LNCaP clone FGC (cell line): ENCODE measurements at regions not wholly inside any gene's neighbourhood (a gene's known extent, or its start where the extent isn't known, plus 50 kb on each side); places are given as distances from the start of the nearest gene placed in this dataset.

ENCODE experiments used
- DNase-seq: peaks from one replicate; pipeline ENCODE4 v3.0.0-alpha.2; 2011; ENCODE audit warnings: low read depth
- H3K4me3 ChIP-seq: 2 replicates; pipeline ENCODE4 v1.5.1; 2011; ENCODE audit warnings: mild to moderate bottlenecking, low read depth, low read length, control low read depth
- TF ChIP-seq, protein P1 (sequence below): IDR thresholded peaks from 2 replicates; pipeline ENCODE4 v1.5.1; 2012; ENCODE audit warnings: mild to moderate bottlenecking; ENCODE audit not compliant: control insufficient read depth, insufficient read depth; ENCODE audit errors: extremely low read depth

DNA sequence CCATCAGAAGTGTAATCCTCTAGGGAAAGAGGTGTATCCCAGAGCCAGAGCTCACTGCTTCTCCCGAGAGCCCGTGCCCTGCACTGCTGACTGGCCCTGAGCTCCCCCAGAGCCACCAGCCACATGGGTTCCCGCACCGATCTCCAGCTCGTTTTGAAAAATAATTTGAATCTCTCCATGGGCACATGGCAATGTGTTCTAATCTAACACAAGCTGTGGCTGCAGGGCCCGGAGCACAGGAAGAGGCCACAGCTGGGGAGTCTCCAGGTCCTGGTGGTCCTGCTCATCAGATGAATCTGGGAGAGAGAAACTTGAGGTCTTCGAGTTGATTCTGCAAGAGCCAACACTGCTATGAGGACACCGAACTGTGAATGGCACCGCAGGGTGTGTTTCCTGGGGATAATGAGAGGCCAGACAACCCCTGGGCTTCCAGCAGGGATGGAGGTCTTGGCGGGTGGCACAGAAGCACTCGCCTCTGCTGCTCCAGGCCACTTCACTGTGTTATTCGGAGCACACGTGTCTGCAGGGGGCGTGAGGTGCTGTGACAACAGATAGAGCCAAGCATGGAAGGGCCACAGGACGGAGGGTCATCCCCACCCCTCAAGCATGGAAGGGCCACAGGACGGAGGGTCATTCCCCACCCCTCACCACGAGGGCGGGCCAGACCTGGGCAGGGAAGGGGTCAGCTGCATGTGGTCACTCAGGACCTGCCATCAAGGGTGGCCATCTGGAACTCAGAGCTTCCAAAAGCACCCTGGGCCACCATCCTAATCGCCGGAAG is 196.8 kb downstream of the NDUFA10 start:
- TF ChIP-seq, protein P1, sequence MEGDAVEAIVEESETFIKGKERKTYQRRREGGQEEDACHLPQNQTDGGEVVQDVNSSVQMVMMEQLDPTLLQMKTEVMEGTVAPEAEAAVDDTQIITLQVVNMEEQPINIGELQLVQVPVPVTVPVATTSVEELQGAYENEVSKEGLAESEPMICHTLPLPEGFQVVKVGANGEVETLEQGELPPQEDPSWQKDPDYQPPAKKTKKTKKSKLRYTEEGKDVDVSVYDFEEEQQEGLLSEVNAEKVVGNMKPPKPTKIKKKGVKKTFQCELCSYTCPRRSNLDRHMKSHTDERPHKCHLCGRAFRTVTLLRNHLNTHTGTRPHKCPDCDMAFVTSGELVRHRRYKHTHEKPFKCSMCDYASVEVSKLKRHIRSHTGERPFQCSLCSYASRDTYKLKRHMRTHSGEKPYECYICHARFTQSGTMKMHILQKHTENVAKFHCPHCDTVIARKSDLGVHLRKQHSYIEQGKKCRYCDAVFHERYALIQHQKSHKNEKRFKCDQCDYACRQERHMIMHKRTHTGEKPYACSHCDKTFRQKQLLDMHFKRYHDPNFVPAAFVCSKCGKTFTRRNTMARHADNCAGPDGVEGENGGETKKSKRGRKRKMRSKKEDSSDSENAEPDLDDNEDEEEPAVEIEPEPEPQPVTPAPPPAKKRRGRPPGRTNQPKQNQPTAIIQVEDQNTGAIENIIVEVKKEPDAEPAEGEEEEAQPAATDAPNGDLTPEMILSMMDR = no peak
- H3K4me3 ChIP-seq = no peak overlapping the region
- no peak for DNase-seq

DNA sequence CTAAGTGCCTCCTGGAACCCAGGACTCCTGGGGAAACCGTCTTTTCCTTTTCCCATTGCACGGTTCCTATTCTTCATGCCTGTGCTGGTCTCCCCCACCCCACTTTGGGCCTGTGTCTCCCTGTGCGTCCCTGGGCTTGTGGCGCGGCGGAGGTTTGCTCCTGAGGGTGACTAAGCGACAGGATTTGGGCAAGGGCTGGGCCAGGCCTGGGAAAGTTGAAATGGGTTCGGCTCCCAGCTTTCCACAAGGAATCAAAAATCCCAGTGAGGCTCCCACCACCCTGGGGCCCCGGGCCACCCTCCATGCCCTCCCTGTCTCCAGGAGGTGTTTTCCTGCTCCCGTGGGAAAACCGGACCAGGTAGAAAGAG is 197.6 kb downstream of the NDUFA10 start:
- no peak for DNase-seq
- H3K4me3 ChIP-seq = no peak overlapping the region
- TF ChIP-seq, protein P1 = no peak

DNA sequence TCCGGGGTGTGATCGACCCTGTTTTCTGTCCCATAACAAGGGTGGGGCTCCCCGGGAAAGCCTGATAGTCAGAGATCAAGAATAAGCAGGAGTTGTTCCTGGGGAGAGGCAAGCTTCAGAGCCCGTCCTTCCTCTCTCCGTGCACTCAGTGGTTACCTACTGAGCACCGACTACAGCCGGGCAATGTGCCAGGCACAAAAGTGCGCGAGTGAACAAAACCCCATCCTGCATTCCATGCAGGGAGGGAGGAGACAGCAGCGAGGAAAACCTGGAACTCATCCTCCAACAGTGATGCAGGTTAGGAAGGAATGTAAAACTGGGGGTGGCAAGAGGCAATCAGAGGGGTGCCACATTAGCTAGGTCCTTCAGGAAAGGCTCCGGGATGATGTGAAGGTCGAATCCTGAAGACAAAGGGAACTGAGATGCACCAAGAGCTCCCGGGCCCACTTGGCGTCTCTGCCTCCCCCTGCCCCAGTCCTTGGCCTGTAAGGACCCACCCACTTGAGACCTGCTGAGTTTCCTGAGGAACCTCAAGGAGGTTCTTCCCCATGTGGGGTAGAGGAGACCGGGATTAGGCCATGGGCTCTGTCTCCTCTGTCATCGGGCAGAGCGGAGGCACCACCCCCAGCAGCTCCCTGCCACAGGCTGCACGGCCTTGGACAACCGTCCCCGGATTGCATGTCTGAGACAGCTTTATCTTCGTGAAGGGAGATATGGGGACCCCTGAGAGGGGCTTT is 198.2 kb downstream of the NDUFA10 start:
- TF ChIP-seq, protein P1 = no peak
- H3K4me3 ChIP-seq = no peak overlapping the region
- DNase-seq = no peak

DNA sequence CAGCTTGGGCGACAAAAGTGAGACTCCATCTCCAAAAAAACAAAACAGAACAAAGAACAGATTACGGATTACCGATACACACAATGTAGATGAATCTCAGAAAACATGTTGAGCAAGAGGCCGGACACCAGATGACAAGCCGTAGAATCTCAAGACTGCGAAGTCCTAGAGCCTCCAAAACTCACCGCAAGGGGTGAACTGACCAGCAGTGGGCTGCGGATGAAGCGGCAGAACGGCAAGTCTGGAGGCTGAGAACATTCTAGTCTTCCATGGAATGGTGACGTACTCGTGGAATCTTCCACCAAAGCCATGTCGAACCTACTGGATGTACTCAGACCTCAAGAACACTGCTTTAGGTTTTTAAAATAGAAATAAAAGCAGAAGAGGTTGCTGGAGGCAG is 198.8 kb downstream of the NDUFA10 start:
- TF ChIP-seq, protein P1 = no peak
- H3K4me3 ChIP-seq = no peak overlapping the region
- no peak for DNase-seq

DNA sequence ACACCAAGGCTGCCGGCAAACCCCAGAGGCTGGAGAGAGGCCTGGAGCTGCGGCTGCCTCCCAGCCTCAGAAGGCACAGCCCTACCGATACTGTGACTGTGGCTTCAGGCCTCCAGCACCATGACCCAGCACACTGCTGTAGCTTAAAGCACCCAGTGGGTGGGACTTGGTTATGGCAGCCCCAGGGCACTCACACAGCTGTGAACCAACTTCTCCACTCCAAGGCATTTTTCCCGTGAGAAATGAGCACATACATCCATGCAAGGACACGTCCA is 199.5 kb downstream of the NDUFA10 start:
- TF ChIP-seq, protein P1 = no peak
- H3K4me3 ChIP-seq = no peak overlapping the region
- no peak for DNase-seq

DNA sequence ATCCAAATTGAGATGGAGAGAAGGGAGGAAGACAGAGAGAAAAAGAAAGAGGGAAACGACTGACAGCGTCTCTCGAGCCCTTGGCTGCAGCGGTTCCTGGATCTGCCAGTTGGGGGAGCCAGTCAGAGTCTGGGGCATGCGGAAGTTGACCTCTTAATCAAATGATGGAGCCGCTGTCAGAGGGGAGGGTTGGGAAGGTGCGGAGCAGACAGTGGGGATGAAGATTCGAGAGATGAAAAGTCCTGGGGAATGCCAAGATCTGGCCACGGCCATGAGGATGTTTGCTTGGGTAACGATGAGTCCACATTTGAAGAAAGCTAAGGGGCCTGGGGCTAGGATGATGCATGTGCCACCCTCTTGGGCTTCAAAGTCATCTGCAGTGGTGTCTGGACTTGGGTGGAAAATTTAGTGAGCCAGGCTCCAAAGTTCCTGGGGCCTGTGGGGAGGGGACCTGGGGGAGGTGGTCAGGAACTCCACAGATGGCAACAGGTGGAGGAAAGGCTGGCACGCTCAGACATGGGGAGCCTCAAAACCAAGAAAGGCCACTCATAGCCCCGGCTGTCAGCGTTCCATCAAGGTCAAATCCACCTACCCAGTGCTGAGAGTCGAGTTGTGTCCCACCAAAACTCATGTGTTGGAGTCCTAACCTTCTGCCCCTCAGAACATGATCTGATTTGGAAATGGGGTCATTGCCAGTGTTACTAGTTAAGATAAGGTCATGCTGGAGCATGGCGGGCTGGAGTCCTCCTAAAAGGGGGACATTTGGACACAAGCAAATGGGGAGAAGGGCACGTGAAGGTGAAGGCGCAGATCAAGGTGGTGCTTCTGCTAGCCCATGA is 200.1 kb downstream of the NDUFA10 start:
- H3K4me3 ChIP-seq = no peak overlapping the region
- TF ChIP-seq, protein P1 = no peak
- DNase-seq = no peak
